Panc1 (cell line): ENCODE measurements at regions not wholly inside any gene's neighbourhood (a gene's known extent, or its start where the extent isn't known, plus 50 kb on each side); places are given as distances from the start of the nearest gene placed in this dataset.

Experiments
- POLR2AphosphoS5 ChIP-seq: IDR thresholded peaks from 2 replicates; pipeline ENCODE4 v1.6.1; 2012; ENCODE audit warnings: mild to moderate bottlenecking, low read depth, low read length, moderate library complexity
- TF ChIP-seq, protein P1 (sequence below): fragments of 450-650 bp; IDR thresholded peaks from 2 replicates; pipeline ENCODE4 v1.5.1; 2017; ENCODE audit warnings: mild to moderate bottlenecking
- TF ChIP-seq, protein P2 (sequence below), 2 experiments: IDR thresholded peaks; 2 replicates each; pipeline ENCODE4 v1.6.1; 2011 to 2012; ENCODE audit warnings: low read depth in 2 of 2, control low read depth in 1 of 2, low read length in 1 of 2, mild to moderate bottlenecking in 1 of 2, moderate library complexity in 1 of 2; ENCODE audit not compliant: insufficient read depth in 1 of 2

DNA sequence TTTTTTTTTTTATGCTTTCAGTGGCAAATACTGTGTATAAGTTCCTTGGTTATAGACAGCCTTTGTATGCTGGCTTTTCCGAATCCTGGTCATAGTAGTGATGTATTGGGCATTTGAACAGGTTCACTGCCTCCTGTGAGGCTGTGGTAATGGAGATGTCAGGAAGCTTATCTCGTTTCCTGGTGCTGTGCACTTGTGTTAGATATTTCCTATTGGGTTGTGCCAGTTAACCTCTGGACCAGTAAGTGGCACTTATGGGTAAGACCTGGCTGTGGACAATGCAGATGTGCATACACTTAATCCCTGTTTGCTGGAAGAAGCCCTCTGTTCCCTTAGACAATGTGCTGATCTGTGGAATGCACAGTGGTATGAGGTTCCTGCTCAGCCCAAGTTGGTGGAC is 135.4 kb upstream of the KITLG start:
- TF ChIP-seq POLR2AphosphoS5: no peak
- TF ChIP-seq, protein P1, sequence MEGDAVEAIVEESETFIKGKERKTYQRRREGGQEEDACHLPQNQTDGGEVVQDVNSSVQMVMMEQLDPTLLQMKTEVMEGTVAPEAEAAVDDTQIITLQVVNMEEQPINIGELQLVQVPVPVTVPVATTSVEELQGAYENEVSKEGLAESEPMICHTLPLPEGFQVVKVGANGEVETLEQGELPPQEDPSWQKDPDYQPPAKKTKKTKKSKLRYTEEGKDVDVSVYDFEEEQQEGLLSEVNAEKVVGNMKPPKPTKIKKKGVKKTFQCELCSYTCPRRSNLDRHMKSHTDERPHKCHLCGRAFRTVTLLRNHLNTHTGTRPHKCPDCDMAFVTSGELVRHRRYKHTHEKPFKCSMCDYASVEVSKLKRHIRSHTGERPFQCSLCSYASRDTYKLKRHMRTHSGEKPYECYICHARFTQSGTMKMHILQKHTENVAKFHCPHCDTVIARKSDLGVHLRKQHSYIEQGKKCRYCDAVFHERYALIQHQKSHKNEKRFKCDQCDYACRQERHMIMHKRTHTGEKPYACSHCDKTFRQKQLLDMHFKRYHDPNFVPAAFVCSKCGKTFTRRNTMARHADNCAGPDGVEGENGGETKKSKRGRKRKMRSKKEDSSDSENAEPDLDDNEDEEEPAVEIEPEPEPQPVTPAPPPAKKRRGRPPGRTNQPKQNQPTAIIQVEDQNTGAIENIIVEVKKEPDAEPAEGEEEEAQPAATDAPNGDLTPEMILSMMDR: no peak
- TF ChIP-seq, protein P2, sequence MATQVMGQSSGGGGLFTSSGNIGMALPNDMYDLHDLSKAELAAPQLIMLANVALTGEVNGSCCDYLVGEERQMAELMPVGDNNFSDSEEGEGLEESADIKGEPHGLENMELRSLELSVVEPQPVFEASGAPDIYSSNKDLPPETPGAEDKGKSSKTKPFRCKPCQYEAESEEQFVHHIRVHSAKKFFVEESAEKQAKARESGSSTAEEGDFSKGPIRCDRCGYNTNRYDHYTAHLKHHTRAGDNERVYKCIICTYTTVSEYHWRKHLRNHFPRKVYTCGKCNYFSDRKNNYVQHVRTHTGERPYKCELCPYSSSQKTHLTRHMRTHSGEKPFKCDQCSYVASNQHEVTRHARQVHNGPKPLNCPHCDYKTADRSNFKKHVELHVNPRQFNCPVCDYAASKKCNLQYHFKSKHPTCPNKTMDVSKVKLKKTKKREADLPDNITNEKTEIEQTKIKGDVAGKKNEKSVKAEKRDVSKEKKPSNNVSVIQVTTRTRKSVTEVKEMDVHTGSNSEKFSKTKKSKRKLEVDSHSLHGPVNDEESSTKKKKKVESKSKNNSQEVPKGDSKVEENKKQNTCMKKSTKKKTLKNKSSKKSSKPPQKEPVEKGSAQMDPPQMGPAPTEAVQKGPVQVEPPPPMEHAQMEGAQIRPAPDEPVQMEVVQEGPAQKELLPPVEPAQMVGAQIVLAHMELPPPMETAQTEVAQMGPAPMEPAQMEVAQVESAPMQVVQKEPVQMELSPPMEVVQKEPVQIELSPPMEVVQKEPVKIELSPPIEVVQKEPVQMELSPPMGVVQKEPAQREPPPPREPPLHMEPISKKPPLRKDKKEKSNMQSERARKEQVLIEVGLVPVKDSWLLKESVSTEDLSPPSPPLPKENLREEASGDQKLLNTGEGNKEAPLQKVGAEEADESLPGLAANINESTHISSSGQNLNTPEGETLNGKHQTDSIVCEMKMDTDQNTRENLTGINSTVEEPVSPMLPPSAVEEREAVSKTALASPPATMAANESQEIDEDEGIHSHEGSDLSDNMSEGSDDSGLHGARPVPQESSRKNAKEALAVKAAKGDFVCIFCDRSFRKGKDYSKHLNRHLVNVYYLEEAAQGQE (IDR thresholded peaks at IDR 0.05; ENCODE audit: insufficient read depth in 1 of 2, low read depth in 2 of 2, low read length in 1 of 2): no peak
